Naive thymus-derived CD8-positive, alpha-beta T cell (primary cell): ENCODE measurements at regions not wholly inside any gene's neighbourhood (a gene's known extent, or its start where the extent isn't known, plus 50 kb on each side); places are given as distances from the start of the nearest gene placed in this dataset.
"Not testable (repeated sequence)": the region's sequence is repeated elsewhere in the genome, so short reads cannot be mapped to it uniquely, and the experiment has no call there.

Experiments
- ATAC-seq, 2 donors: fragments of 150-1000 bp; cut with Tn5 transposase in 1 of 2; sonication (Bioruptor Pico), chemical (Tn5 transposase) in 1 of 2; 1 replicate in 1 of 2; 2 replicates in 1 of 2; pipeline ENCODE4 v1.10.0; 2021; ENCODE audit warnings: mild to moderate bottlenecking in 2 of 2, moderate library complexity in 2 of 2
- POLR2A ChIA-PET: fragments of 350-600 bp; sonication (Branson Sonifier 250); formaldehyde crosslinking; loops from one replicate; lab custom pipeline; 2021; ENCODE audit warnings: antibody characterized with exemption; lab: Charles Lee
- DNase-seq, 10 donors: peaks; one replicate each; pipeline versions ENCODE4 v3.0.0 to v3.0.0-alpha.2; 2020 to 2022
- H3K27ac Mint-ChIP-seq, 10 donors: one replicate each; pipeline ENCODE4 v1.8.0; 2020 to 2022; ENCODE audit warnings: mild to moderate bottlenecking in 10 of 10, mixed read lengths in 10 of 10, moderate library complexity in 4 of 10, inconsistent platforms in 1 of 10
- H3K27me3 Mint-ChIP-seq, 5 donors: one replicate each; pipeline ENCODE4 v1.8.0; 2021 to 2022; ENCODE audit warnings: mixed read lengths in 5 of 5
- H3K36me3 Mint-ChIP-seq, 3 donors: one replicate each; pipeline ENCODE4 v1.8.0; 2020 to 2022; ENCODE audit warnings: mixed read lengths in 3 of 3, mild to moderate bottlenecking in 2 of 3, inconsistent platforms in 1 of 3
- H3K4me1 Mint-ChIP-seq, 4 donors: one replicate each; pipeline ENCODE4 v1.8.0; 2021 to 2022; ENCODE audit warnings: mixed read lengths in 4 of 4
- H3K4me3 Mint-ChIP-seq, 10 donors: one replicate each; pipeline ENCODE4 v1.8.0; 2020 to 2022; ENCODE audit warnings: mild to moderate bottlenecking in 10 of 10, mixed read lengths in 10 of 10, moderate library complexity in 6 of 10, inconsistent platforms in 1 of 10
- H3K9me3 Mint-ChIP-seq, 9 donors: one replicate each; pipeline ENCODE4 v1.8.0; 2020 to 2022; ENCODE audit warnings: mixed read lengths in 9 of 9, mild to moderate bottlenecking in 3 of 9, inconsistent platforms in 1 of 9, moderate library complexity in 1 of 9

- ATAC-seq (no peak), DNase-seq (no peak)
- Mint-ChIP-seq H3K27me3 (peaks cover 0 to 3% (median 0%) of the 10 kb centered on the region in 5 donors), H3K4me1 (no peaks in the 10 kb centered on the region), H3K9me3 (peaks cover 0 to 3% (median 0%) of the 10 kb centered on the region in 9 donors), H3K36me3 (no peaks in the 10 kb centered on the region), H3K4me3 (no peak overlapping the region), H3K27ac (no peak overlapping the region)
- POLR2A ChIA-PET: no interaction called here
Measured at GRCh38 chr7:51878865-51879264, 562.3 kb upstream of the COBL start.

- Mint-ChIP-seq H3K9me3 (peaks cover 0 to 11% (median 4%) of the 10 kb centered on the region in 9 donors), H3K27ac (no peak overlapping the region), H3K4me3 (no peak overlapping the region), H3K27me3 (no peaks in the 10 kb centered on the region), H3K4me1 (no peaks in the 10 kb centered on the region), H3K36me3 (no peaks in the 10 kb centered on the region)
- POLR2A ChIA-PET: no interaction called here
- ATAC-seq (no peak), DNase-seq (no peak)
Measured at GRCh38 chr7:51869452-51869851, 552.8 kb upstream of the COBL start.

DNA sequence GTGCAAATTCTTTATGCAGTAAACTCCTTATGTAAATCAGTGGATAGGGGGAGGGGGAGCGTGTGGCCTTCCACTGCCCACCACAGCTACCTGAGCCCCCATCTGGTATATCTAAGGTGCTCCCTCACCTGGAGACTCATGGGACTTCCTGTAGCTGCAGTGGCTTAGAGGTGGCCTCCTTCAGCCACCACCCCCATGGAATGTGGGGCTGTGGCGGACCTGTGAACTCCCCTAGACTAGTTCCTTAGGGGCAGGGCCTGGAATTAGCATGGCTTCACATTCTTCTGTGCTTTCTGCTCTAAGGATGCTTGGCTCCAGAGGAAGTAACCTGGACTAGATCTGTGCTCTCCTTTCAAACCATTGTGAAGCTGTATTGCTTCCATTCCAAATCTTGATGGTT lies 550.5 kb upstream of the COBL start:
- Mint-ChIP-seq H3K27ac (no peak overlapping the region), H3K4me3 (no peak overlapping the region), H3K4me1 (no peaks in the 10 kb centered on the region), H3K27me3 (no peaks in the 10 kb centered on the region), H3K36me3 (no peaks in the 10 kb centered on the region), H3K9me3 (peaks cover 0 to 6% (median 3%) of the 10 kb centered on the region in 9 donors)
- DNase-seq (no peak), ATAC-seq (no peak)
- POLR2A ChIA-PET: no interaction called here

DNA sequence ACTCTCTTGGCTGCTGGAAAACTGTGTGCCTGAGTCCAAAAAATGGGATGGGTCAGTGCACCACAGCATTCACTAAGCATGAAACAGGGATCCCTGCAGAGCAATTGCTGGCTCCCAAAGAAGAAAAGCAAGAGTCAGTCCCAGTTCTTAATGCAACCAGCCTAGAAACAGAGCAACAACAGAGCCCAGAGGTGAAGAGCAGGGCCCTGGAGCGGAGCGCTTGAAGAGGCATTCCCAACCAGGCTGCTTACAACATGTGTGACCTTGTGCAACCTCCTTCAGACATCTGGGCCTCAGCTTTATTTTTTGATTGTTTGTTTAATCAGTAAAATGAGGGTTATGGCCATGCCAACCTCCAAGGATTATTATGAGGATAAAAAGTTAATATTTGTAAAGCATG lies 543.7 kb upstream of the COBL start:
- no peak overlapping the region for H3K27ac Mint-ChIP-seq
- no peaks in the 10 kb centered on the region for H3K36me3 Mint-ChIP-seq
- H3K9me3 Mint-ChIP-seq: no peaks in the 10 kb centered on the region
- H3K4me3 Mint-ChIP-seq: no peak overlapping the region
- no peaks in the 10 kb centered on the region for H3K4me1 Mint-ChIP-seq
- H3K27me3 Mint-ChIP-seq: no peaks in the 10 kb centered on the region
- DNase-seq (no peak), ATAC-seq (no peak)
- POLR2A ChIA-PET: no interaction called here

GRCh38 chr7:51850126-51850525 lies 533.5 kb upstream of the COBL start:
- H3K36me3 Mint-ChIP-seq: no peaks in the 10 kb centered on the region
- no peaks in the 10 kb centered on the region for H3K4me1 Mint-ChIP-seq
- H3K27me3 Mint-ChIP-seq: no peaks in the 10 kb centered on the region
- DNase-seq (no peak), ATAC-seq (no peak)
- POLR2A ChIA-PET: no interaction called here
- H3K4me3 Mint-ChIP-seq: no peak overlapping the region
- peaks cover 0 to 23% (median 11%) of the 10 kb centered on the region in 9 donors for H3K9me3 Mint-ChIP-seq
- no peak overlapping the region for H3K27ac Mint-ChIP-seq

- Mint-ChIP-seq H3K4me1 (no peaks in the 10 kb centered on the region), H3K27me3 (no peaks in the 10 kb centered on the region), H3K36me3 (no peaks in the 10 kb centered on the region), H3K27ac (no peak overlapping the region), H3K4me3 (no peak overlapping the region), H3K9me3 (peaks cover 0 to 25% (median 8%) of the 10 kb centered on the region in 9 donors)
- ATAC-seq (no peak), DNase-seq (no peak)
- POLR2A ChIA-PET: no interaction called here
Measured at GRCh38 chr7:51847461-51848134, 531.0 kb upstream of the COBL start.

GRCh38 chr7:51839130-51839529 lies 522.5 kb upstream of the COBL start:
- DNase-seq, H3K27ac Mint-ChIP-seq, H3K27me3 Mint-ChIP-seq, H3K36me3 Mint-ChIP-seq, H3K4me1 Mint-ChIP-seq, POLR2A ChIA-PET, H3K4me3 Mint-ChIP-seq, ATAC-seq: not testable (repeated sequence)
- peaks cover 0 to 37% (median 13%) of the 10 kb centered on the region in 9 donors for H3K9me3 Mint-ChIP-seq

- DNase-seq: no peak
- POLR2A ChIA-PET: no interaction called here
- H3K27ac Mint-ChIP-seq: no peak overlapping the region
- peaks cover 0 to 7% (median 0%) of the 10 kb centered on the region in 3 donors for H3K36me3 Mint-ChIP-seq
- H3K4me1 Mint-ChIP-seq: no peaks in the 10 kb centered on the region
- ATAC-seq: no peak
- no peak overlapping the region for H3K4me3 Mint-ChIP-seq
- H3K27me3 Mint-ChIP-seq: peaks cover 0 to 5% (median 0%) of the 10 kb centered on the region in 5 donors
- H3K9me3 Mint-ChIP-seq: peaks cover 4 to 43% (median 18%) of the 10 kb centered on the region in 9 donors
Measured at GRCh38 chr7:51827631-51828030, 511.0 kb upstream of the COBL start.

- ATAC-seq: no peak
- peaks cover 0 to 5% (median 0%) of the 10 kb centered on the region in 5 donors for H3K27me3 Mint-ChIP-seq
Measured at GRCh38 chr7:51824050-51824449, 507.4 kb upstream of the COBL start.

GRCh38 chr7:51823437-51823836 lies 506.8 kb upstream of the COBL start:
- ATAC-seq: no peak

More at GRCh38 chr7:51824050-51824449, 507.4 kb upstream of the COBL start:
- POLR2A ChIA-PET: no interaction called here
- DNase-seq: no peak
- Mint-ChIP-seq H3K36me3 (peaks cover 0 to 2% (median 0%) of the 10 kb centered on the region in 3 donors), H3K4me1 (no peaks in the 10 kb centered on the region), H3K9me3 (peaks cover 2 to 40% (median 9%) of the 10 kb centered on the region in 9 donors), H3K4me3 (no peak overlapping the region), H3K27ac (no peak overlapping the region)

DNA sequence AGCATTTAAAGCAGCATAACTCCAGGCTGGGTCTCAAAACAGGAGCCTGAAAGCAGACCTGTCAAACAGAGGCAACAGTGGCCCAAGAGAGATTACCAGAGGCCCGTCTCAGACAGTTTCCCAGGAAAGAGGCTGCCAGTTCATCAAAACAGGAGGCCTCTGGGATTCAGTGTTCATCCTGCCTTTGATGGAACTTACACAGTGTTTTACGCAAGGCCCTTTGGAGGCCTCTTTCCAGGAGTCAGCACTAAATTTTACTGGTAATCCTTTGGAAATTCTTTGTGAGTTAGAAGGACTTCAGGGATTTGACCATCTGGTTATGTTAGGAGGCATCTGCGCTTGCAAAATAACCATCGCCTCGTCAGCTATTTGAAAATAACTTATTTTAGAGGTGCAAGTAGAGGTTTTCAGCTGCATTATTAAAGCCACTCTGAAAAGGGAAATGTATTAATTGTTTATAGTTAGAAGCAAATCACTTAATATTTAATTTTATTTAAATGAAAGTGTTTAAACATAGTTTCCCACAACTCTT lies 501.2 kb upstream of the COBL start:
- no peak for ATAC-seq
- POLR2A ChIA-PET: no interaction called here
- H3K36me3 Mint-ChIP-seq: no peaks in the 10 kb centered on the region
- no peak overlapping the region for H3K4me3 Mint-ChIP-seq
- H3K9me3 Mint-ChIP-seq: peaks cover 0 to 33% (median 7%) of the 10 kb centered on the region in 9 donors
- DNase-seq: no peak
- no peak overlapping the region for H3K27ac Mint-ChIP-seq
- no peaks in the 10 kb centered on the region for H3K27me3 Mint-ChIP-seq
- peaks cover 0 to 2% (median 0%) of the 10 kb centered on the region in 4 donors for H3K4me1 Mint-ChIP-seq

More at GRCh38 chr7:51823437-51823836, 506.8 kb upstream of the COBL start:
- POLR2A ChIA-PET: no interaction called here
- Mint-ChIP-seq H3K27ac (no peak overlapping the region), H3K4me3 (no peak overlapping the region), H3K9me3 (peaks cover 1 to 35% (median 9%) of the 10 kb centered on the region in 9 donors), H3K36me3 (no peaks in the 10 kb centered on the region), H3K27me3 (peaks cover 0 to 5% (median 0%) of the 10 kb centered on the region in 5 donors), H3K4me1 (peaks cover 0 to 2% (median 0%) of the 10 kb centered on the region in 4 donors)
- no peak for DNase-seq

- H3K36me3 Mint-ChIP-seq, ATAC-seq, H3K4me1 Mint-ChIP-seq, H3K27ac Mint-ChIP-seq, H3K27me3 Mint-ChIP-seq, DNase-seq, H3K4me3 Mint-ChIP-seq, POLR2A ChIA-PET: not testable (repeated sequence)
- H3K9me3 Mint-ChIP-seq: peaks cover 0 to 14% (median 3%) of the 10 kb centered on the region in 9 donors
Measured at GRCh38 chr7:51805783-51806431, 489.3 kb upstream of the COBL start.

- Mint-ChIP-seq H3K4me3 (no peak overlapping the region), H3K27ac (no peak overlapping the region), H3K27me3 (no peaks in the 10 kb centered on the region), H3K4me1 (no peaks in the 10 kb centered on the region), H3K9me3 (peaks cover 0 to 6% (median 2%) of the 10 kb centered on the region in 9 donors), H3K36me3 (no peaks in the 10 kb centered on the region)
- POLR2A ChIA-PET: no interaction called here
- no peak for DNase-seq
- no peak for ATAC-seq
Measured at GRCh38 chr7:51802718-51803117, 486.1 kb upstream of the COBL start.
